ENCODE measurements at regions not wholly inside any gene's neighbourhood (a gene's known extent, or its start where the extent isn't known, plus 50 kb on each side); places are given as distances from the start of the nearest gene placed in this dataset.

DNA sequence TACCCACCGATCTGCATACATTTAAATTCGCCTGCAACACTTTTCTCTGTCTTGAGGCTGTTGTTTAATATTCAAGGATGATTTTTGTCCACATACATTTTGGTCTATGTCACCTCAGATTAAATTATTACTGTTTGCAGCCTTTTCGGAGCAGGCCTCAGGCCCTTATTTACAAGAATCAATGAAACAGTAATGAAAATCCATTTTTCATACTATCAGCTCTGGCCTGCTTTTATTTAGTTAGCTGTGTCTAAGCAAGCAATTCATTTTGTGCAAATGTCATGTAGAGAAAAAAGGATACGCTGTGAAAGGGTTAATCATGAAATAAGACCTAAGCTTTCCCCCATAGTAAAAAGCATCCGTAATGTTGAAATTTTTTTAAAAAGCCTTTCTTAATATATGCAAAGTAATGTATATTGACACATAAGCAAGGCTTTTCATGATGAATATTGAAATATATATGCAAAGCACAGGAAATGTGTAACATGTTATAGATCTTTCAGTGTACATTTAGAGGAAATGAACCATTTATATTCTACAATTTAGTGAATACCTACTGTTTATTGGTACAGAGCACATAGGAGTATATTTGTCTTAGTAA, 1135.3 kb upstream of the ZEB2 start:
- no peak for ATAC-seq (ENCODE audit: low FRiP score)

DNA sequence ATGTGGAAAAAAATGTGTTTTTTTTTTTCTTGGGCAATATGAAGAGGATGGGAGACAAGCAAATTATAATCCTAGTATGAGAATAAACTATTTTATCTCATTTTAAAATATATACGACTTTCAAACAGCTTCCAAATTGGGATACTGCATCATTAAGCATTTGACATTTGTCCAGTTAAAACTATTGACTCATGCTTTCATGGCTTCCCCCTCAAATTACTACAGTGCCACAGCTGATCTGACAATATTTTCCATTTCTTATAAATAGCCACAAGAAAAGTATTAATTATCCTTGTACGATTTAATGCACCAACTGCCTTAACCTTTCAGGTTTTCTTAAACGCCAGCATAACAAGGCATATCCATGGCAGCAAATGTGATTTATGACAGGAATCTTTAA, 1134.8 kb upstream of the ZEB2 start:
- no peak for ATAC-seq (ENCODE audit: low FRiP score)
- TF ChIP-seq, protein P1, sequence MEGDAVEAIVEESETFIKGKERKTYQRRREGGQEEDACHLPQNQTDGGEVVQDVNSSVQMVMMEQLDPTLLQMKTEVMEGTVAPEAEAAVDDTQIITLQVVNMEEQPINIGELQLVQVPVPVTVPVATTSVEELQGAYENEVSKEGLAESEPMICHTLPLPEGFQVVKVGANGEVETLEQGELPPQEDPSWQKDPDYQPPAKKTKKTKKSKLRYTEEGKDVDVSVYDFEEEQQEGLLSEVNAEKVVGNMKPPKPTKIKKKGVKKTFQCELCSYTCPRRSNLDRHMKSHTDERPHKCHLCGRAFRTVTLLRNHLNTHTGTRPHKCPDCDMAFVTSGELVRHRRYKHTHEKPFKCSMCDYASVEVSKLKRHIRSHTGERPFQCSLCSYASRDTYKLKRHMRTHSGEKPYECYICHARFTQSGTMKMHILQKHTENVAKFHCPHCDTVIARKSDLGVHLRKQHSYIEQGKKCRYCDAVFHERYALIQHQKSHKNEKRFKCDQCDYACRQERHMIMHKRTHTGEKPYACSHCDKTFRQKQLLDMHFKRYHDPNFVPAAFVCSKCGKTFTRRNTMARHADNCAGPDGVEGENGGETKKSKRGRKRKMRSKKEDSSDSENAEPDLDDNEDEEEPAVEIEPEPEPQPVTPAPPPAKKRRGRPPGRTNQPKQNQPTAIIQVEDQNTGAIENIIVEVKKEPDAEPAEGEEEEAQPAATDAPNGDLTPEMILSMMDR (IDR thresholded peaks at IDR 0.05), result no peak
- no peak for DNase-seq (ENCODE audit: low spot score)

More for the DNA sequence above, 1135.3 kb upstream of the ZEB2 start:
- DNase-seq (ENCODE audit: low spot score), result no peak
- TF ChIP-seq, protein P1 (IDR thresholded peaks at IDR 0.05), result no peak

DNA sequence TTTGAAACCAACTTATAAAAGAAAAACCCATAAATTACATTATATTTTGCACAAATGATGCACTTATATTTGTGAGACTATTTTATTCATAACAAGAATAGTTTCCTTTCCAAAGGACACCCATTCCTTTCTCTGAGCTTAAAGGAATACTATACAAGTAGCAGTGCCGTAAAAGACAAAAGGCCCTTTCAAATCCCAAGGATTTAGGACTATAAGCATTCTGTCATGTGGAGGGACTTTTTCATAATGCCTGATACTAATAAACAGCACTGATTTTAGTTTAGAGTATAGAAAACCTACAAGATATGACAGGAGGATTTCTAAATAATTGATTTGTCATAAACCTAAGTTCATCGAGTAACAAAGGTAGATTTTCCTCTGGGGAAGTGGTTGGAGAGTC, 1134.2 kb upstream of the ZEB2 start:
- TF ChIP-seq, protein P1 (IDR thresholded peaks at IDR 0.05), result no peak

DNA sequence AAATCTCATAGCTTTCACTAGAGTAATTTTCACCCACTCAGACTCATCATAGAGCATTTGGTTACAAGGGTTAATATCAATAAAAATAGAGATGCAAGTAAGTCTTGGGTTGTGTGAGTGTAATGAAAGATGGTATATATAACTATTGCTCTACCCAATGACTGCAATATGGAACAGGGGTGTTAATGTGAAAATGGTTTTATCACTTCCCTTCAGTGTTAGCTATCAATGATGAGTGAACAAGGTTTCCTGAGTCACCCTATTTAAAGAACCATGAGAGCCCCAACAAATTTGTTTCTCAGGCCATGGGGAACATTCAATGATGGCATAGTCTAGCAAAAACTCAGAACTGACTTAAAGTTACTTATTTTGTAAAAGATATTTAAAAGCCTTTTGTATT, 1133.6 kb upstream of the ZEB2 start:
- no peak for DNase-seq (ENCODE audit: low spot score)
- ATAC-seq (ENCODE audit: low FRiP score), result no peak
- TF ChIP-seq, protein P1 (IDR thresholded peaks at IDR 0.05), result no peak

More for the DNA sequence above, 1134.2 kb upstream of the ZEB2 start:
- DNase-seq (ENCODE audit: low spot score), result no peak
- ATAC-seq (ENCODE audit: low FRiP score), result no peak

DNA sequence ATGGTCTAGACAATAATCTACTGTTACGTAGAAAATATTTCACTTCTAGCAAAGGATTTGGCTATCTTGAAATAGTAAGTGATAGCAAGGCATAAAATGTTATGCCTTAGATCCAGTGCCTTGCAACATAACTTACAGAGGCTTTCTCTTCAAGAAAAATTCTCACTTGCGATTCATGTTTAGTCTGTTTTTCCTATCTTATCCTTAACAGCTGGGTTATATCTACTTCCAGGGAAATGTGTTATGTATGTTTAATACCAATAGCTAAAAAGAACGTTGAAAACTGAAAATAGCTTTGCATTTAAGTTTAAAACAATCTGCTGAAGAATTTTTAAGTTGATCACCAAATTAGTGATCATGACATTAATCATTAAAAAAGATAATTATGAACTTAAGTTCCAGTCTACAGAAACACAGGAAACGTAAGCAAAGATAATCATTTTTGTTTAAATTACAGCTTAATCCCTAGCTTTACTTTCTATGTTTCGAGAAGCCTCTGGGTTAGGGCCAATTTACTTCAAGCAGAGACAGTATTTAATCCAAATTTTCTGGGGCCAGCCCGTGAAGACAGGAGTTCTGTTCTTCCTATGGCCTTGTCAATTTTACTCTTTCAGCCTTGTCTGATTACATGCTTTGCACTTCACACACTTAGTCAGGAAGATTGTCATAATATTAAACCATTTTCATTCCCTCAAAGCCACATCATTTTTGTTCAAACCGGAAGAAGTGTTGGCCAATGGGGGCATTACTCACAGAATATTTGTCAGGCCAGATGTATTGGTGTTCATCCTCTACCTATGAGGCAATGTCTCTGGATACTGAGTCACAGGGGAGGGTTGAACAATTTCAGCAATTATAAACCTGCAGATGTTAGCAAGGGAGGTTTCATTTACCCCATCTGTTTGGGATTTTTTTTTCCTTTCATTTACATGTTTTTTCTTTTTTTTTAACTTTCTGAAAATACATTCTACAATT, 1132.9 kb upstream of the ZEB2 start:
- TF ChIP-seq, protein P1 (IDR thresholded peaks at IDR 0.05), result no peak
- peak; percentile 71 for ATAC-seq (ENCODE audit: low FRiP score)
- DNase-seq (ENCODE audit: low spot score), result no peak

DNA sequence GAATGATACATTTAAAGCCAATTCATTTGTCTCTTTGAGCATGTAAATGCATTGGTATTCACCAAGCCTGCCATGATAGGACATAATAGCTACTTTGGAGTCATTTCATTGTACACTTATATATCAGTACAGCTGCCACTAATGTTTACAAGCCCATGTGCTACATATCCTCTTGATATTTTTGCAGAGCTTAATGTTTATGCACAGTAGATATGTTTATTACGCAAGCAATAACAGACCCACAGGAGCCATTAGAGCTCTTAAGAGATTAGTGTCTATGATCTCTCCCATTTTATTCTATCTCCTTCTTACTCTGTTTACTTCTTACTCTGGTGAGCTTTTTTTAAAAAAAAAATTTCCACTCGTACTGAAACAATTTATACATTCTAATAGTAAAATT, 1132.1 kb upstream of the ZEB2 start:
- no peak for ATAC-seq (ENCODE audit: low FRiP score)
- DNase-seq (ENCODE audit: low spot score), result no peak
- TF ChIP-seq, protein P1 (IDR thresholded peaks at IDR 0.05), result no peak

All from omental fat pad (tissue), 3 donors.